Fibroblast of mammary gland (primary cell): ENCODE measurements at regions not wholly inside any gene's neighbourhood (a gene's known extent, or its start where the extent isn't known, plus 50 kb on each side); places are given as distances from the start of the nearest gene placed in this dataset.

Experiments used
- DNase-seq: peaks from one replicate; pipeline ENCODE4 v3.0.0-alpha.2; 2010; ENCODE audit warnings: low read depth
- H3K4me3 ChIP-seq: 2 replicates; pipeline ENCODE4 v1.5.1; 2011; ENCODE audit warnings: low read depth, mild to moderate bottlenecking, low read length, moderate library complexity; ENCODE audit not compliant: control insufficient read depth
- CTCF ChIP-seq: conservative IDR thresholded peaks from 2 replicates; pipeline ENCODE4 v1.5.1; 2011; ENCODE audit warnings: low read depth, low read length, inconsistent platforms; ENCODE audit not compliant: control insufficient read depth, insufficient read depth

GRCh38 chr13:53847502-53847901, 818.9 kb downstream of the OLFM4 start:
- H3K4me3 ChIP-seq, result no peak overlapping the region
- DNase-seq, result no peak
- no peak for TF ChIP-seq CTCF

GRCh38 chr13:53848366-53848961, 819.9 kb downstream of the OLFM4 start:
- no peak for DNase-seq
- no peak for TF ChIP-seq CTCF

GRCh38 chr13:53854321-53854720, 825.7 kb downstream of the OLFM4 start:
- DNase-seq, result no peak
- no peak overlapping the region for H3K4me3 ChIP-seq
- no peak for TF ChIP-seq CTCF

More at GRCh38 chr13:53848366-53848961, 819.9 kb downstream of the OLFM4 start:
- H3K4me3 ChIP-seq, result no peak overlapping the region

GRCh38 chr13:53856573-53857195, 828.1 kb downstream of the OLFM4 start:
- DNase-seq, result no peak
- H3K4me3 ChIP-seq, result no peak overlapping the region
- no peak for TF ChIP-seq CTCF

- DNase-seq, result no peak
- no peak for TF ChIP-seq CTCF
- no peak overlapping the region for H3K4me3 ChIP-seq
Observed at GRCh38 chr13:53863520-53863919, 834.9 kb downstream of the OLFM4 start.

- no peak overlapping the region for H3K4me3 ChIP-seq
- DNase-seq, result no peak
- TF ChIP-seq CTCF, result no peak
Observed at GRCh38 chr13:53873558-53873957, 844.9 kb downstream of the OLFM4 start.
